SJSA1 (cell line): ENCODE measurements at regions not wholly inside any gene's neighbourhood (a gene's known extent, or its start where the extent isn't known, plus 50 kb on each side); places are given as distances from the start of the nearest gene placed in this dataset.

ENCODE experiments used
- DNase-seq, 2 experiments: peaks; one replicate each; pipeline ENCODE4 v3.0.0-alpha.2; 2015 to 2020; ENCODE audit warnings: low spot score in 2 of 2, low read depth in 1 of 2
- H3K27ac ChIP-seq: fragments of 250-450 bp; sonication (Bioruptor Pico); 2 replicates; pipeline ENCODE4 v1.5.1; 2020; ENCODE audit warnings: mild to moderate bottlenecking, moderate library complexity
- H3K27me3 ChIP-seq: fragments of 250-450 bp; sonication (Bioruptor Pico); replicated peaks from 2 replicates; pipeline ENCODE4 v1.5.1; 2020; ENCODE audit warnings: mild to moderate bottlenecking, moderate library complexity
- H3K36me3 ChIP-seq: fragments of 250-450 bp; sonication (Bioruptor Pico); 2 replicates; pipeline ENCODE4 v1.5.1; 2020; ENCODE audit warnings: mild to moderate bottlenecking
- H3K4me1 ChIP-seq: fragments of 250-450 bp; sonication (Bioruptor Pico); replicated peaks from 2 replicates; pipeline ENCODE4 v1.6.1; 2021; ENCODE audit warnings: mild to moderate bottlenecking
- H3K4me3 ChIP-seq: fragments of 250-450 bp; sonication (Bioruptor Pico); 2 replicates; pipeline ENCODE4 v1.5.1; 2020; ENCODE audit warnings: mild to moderate bottlenecking
- H3K9me3 ChIP-seq: fragments of 250-450 bp; sonication (Bioruptor Pico); replicated peaks from 2 replicates; pipeline ENCODE4 v1.5.1; 2020; ENCODE audit warnings: mild to moderate bottlenecking

- H3K36me3 ChIP-seq: no peaks in the 10 kb centered on the region
- H3K27ac ChIP-seq: no peak overlapping the region
- H3K4me3 ChIP-seq: no peak overlapping the region
- no peaks in the 10 kb centered on the region for H3K4me1 ChIP-seq
- H3K27me3 ChIP-seq: no peaks in the 10 kb centered on the region
- no peaks in the 10 kb centered on the region for H3K9me3 ChIP-seq
- no peak for DNase-seq
Measured at GRCh38 chr2:76393356-76393755, 682.6 kb upstream of the GCFC2 start.

GRCh38 chr2:76391678-76392077, 681.0 kb upstream of the GCFC2 start:
- Histone ChIP-seq H3K27ac (no peak overlapping the region), H3K4me1 (no peaks in the 10 kb centered on the region), H3K4me3 (no peak overlapping the region), H3K27me3 (no peaks in the 10 kb centered on the region), H3K36me3 (no peaks in the 10 kb centered on the region), H3K9me3 (no peaks in the 10 kb centered on the region)
- no peak for DNase-seq

DNA sequence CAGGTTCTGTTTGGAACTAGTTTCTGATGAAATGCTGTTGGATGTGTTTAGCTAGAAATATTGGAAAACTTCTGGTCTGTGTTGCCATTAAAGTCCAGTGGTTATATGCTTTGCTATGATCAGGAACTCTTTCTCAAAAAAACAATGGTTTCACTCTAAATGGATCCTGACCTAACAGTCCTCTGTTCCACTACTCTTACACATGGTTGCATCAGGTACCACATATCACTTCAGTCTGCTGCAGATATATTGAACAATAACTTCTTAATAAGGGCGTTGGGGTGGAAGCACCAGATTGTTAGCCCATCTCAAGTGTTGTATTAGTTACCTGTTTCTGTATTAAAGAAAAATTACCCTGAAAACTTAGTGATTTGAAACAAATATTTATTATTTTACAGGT, 676.6 kb upstream of the GCFC2 start:
- no peaks in the 10 kb centered on the region for H3K9me3 ChIP-seq
- H3K4me1 ChIP-seq: no peaks in the 10 kb centered on the region
- no peak overlapping the region for H3K27ac ChIP-seq

DNA sequence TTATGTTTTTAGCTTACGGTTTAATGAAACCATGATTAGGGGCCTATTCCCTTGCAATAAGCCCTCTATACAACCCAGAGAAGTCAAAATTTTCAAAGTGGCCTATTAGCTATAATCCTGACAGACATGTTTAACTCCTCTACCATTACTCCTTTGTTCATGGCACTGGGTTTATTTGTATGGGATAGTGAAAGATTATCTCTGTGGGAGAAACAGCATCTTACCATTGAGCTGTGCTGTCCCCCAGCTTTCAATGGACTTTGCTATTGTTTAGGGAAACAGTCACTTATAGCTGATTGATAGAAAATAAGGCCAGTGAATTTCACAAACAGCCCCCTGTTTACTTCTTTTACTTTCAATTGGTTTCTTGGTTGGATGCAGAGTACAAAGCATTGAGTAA, 675.2 kb upstream of the GCFC2 start:
- DNase-seq: no peak
- H3K27ac ChIP-seq: no peak overlapping the region
- H3K27me3 ChIP-seq: no peaks in the 10 kb centered on the region
- no peaks in the 10 kb centered on the region for H3K9me3 ChIP-seq
- H3K4me1 ChIP-seq: no peaks in the 10 kb centered on the region
- no peak overlapping the region for H3K4me3 ChIP-seq
- no peaks in the 10 kb centered on the region for H3K36me3 ChIP-seq

More for the DNA sequence above, 676.6 kb upstream of the GCFC2 start:
- DNase-seq: no peak
- Histone ChIP-seq H3K4me3 (no peak overlapping the region), H3K36me3 (no peaks in the 10 kb centered on the region), H3K27me3 (no peaks in the 10 kb centered on the region)

DNA sequence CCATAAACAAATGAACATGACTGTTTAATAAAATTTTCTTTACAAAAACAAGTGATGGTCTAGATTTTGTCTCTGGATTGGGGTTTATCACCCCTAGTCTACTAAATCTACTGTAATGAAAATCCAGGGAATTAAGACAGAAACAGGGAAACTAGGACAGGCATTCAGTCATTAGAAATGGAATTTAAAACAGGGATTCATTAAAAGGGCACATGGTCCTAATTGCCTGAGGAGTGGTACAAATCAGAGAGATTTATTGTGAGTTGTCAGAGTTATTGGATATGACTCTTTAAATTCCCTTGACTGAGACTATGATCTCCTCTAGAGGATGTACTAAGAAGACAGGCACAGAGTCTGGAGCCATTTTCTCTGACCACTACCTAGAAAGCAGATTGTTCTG, 670.9 kb upstream of the GCFC2 start:
- no peaks in the 10 kb centered on the region for H3K4me1 ChIP-seq
- H3K27ac ChIP-seq: no peak overlapping the region
- H3K4me3 ChIP-seq: no peak overlapping the region
- DNase-seq: no peak
- no peaks in the 10 kb centered on the region for H3K36me3 ChIP-seq
- no peaks in the 10 kb centered on the region for H3K9me3 ChIP-seq
- H3K27me3 ChIP-seq: no peaks in the 10 kb centered on the region

DNA sequence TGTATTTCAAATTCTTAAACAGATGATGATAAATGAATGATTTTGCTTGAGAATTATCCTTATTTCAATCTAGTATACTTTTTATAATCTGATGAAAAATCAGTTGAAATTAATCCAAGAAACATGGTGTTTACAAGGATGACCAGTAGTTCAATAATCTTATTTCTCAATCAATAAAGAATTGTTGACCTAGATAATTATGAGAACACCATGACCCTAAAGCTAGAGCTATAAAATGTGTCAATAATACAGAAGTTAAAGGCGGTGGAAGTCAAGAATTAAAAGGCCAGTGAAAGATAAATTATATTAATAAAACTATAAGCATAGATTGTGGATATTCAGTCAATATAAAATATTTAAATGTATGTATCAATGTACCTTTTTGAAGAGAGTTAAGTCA, 667.4 kb upstream of the GCFC2 start:
- H3K27me3 ChIP-seq: no peaks in the 10 kb centered on the region
- no peaks in the 10 kb centered on the region for H3K9me3 ChIP-seq
- no peaks in the 10 kb centered on the region for H3K4me1 ChIP-seq
- DNase-seq: no peak
- H3K4me3 ChIP-seq: no peak overlapping the region
- H3K27ac ChIP-seq: no peak overlapping the region
- H3K36me3 ChIP-seq: no peaks in the 10 kb centered on the region

- no peak overlapping the region for H3K27ac ChIP-seq
- no peaks in the 10 kb centered on the region for H3K36me3 ChIP-seq
- no peaks in the 10 kb centered on the region for H3K9me3 ChIP-seq
- no peak overlapping the region for H3K4me3 ChIP-seq
- H3K4me1 ChIP-seq: no peaks in the 10 kb centered on the region
- DNase-seq: no peak
- H3K27me3 ChIP-seq: no peaks in the 10 kb centered on the region
Measured at GRCh38 chr2:76341439-76341838, 630.7 kb upstream of the GCFC2 start.

DNA sequence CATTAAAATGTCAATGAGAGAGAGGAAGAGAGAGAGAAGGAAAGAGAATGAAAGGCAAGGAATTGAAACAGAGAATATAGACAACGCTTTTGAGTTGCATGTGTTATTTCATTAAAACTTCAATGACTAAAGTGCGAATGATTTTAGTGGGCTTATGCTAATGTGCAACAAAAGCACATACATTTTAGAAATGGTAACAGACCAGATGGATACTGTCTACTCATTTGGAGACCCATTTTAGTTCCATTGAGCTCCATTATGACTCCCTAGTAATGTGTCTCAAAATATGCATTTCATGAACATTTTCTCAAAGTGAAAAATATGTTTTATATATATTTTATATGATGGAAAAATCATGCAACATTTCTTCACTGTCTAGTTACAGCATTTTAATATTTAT, 622.2 kb upstream of the GCFC2 start:
- no peak for DNase-seq
- no peak overlapping the region for H3K27ac ChIP-seq
- H3K4me3 ChIP-seq: no peak overlapping the region
- no peaks in the 10 kb centered on the region for H3K27me3 ChIP-seq
- no peaks in the 10 kb centered on the region for H3K9me3 ChIP-seq
- no peaks in the 10 kb centered on the region for H3K4me1 ChIP-seq
- no peaks in the 10 kb centered on the region for H3K36me3 ChIP-seq

GRCh38 chr2:76330865-76331264, 620.1 kb upstream of the GCFC2 start:
- no peaks in the 10 kb centered on the region for H3K9me3 ChIP-seq
- H3K4me3 ChIP-seq: no peak overlapping the region
- DNase-seq: no peak
- no peaks in the 10 kb centered on the region for H3K4me1 ChIP-seq
- no peaks in the 10 kb centered on the region for H3K27me3 ChIP-seq
- no peaks in the 10 kb centered on the region for H3K36me3 ChIP-seq
- no peak overlapping the region for H3K27ac ChIP-seq

DNA sequence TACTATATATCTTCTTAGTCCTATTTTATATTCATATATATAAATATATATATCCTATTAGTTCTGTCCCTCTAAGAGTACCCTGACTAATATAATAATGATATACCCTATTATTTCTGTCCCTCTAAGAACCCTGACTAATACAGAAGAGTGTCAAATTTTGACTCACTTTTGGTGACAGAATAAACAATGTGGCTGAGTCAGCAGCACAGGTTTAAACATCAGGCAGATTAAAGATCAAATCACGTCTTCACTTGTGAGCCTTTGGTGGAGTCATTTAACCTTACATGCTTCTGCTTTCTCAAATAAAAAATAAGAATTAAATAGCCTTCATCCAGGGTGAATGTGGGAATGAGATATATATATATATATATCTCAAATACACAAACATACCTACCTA, 615.9 kb upstream of the GCFC2 start:
- Histone ChIP-seq H3K4me3 (no peak overlapping the region), H3K27ac (no peak overlapping the region), H3K36me3 (no peaks in the 10 kb centered on the region), H3K4me1 (no peaks in the 10 kb centered on the region), H3K9me3 (no peaks in the 10 kb centered on the region), H3K27me3 (no peaks in the 10 kb centered on the region)
- no peak for DNase-seq

DNA sequence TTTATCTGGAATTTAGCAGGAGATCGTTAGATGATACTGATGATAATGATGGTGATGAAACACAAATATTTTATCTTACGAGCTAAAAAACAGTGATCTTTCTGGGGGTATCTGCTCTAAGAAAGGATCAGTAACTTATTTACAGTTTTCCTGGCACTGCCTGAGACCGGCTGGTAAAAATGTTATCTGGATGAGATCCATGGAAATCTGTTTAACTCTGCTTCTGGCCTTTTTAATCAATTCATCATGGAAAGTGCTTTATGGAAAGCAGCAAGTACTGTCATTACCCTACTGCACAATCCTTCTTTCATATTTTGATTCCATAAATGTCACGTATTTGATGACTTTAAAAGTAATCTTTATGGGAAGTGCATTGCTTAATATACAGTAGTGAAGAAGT, 612.7 kb upstream of the GCFC2 start:
- Histone ChIP-seq H3K4me3 (no peak overlapping the region), H3K27me3 (no peaks in the 10 kb centered on the region), H3K4me1 (no peaks in the 10 kb centered on the region), H3K9me3 (no peaks in the 10 kb centered on the region), H3K27ac (no peak overlapping the region), H3K36me3 (no peaks in the 10 kb centered on the region)
- DNase-seq: no peak

GRCh38 chr2:76320716-76321115, 610.0 kb upstream of the GCFC2 start:
- Histone ChIP-seq H3K27ac (no peak overlapping the region), H3K4me3 (no peak overlapping the region)

DNA sequence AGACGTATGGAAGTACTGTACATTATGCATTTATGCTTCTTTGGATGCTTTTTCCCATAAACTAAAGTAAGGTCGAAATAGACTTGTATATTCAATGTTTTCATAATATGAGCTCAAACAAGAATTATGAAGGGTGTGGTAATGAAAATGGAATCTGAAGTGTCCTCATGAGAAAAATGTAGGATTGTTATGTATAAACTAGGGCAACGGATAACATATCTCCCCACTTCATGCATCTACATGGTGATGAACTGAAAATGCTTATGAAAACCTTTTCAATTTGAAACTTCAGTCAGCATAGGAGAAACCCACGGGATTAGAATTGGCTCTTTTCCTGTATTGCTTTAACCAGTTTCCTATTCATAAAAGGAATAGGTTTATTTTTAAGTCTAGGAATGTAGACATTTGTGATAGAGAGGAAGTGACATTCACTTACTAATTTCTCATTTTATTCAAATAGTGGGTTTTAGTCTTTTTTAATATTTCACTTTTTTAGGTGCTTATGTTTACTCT, 608.2 kb upstream of the GCFC2 start:
- no peaks in the 10 kb centered on the region for H3K4me1 ChIP-seq
- no peak for DNase-seq
- no peaks in the 10 kb centered on the region for H3K9me3 ChIP-seq
- H3K27me3 ChIP-seq: no peaks in the 10 kb centered on the region; the same call in 1 of the 2 replicates
- H3K27ac ChIP-seq: no peak overlapping the region
- no peak overlapping the region for H3K4me3 ChIP-seq
- no peaks in the 10 kb centered on the region for H3K36me3 ChIP-seq

More at GRCh38 chr2:76320716-76321115, 610.0 kb upstream of the GCFC2 start:
- no peaks in the 10 kb centered on the region; the same call in 1 of the 2 replicates for H3K27me3 ChIP-seq
- H3K4me1 ChIP-seq: no peaks in the 10 kb centered on the region
- H3K9me3 ChIP-seq: no peaks in the 10 kb centered on the region
- no peak for DNase-seq
- H3K36me3 ChIP-seq: no peaks in the 10 kb centered on the region

DNA sequence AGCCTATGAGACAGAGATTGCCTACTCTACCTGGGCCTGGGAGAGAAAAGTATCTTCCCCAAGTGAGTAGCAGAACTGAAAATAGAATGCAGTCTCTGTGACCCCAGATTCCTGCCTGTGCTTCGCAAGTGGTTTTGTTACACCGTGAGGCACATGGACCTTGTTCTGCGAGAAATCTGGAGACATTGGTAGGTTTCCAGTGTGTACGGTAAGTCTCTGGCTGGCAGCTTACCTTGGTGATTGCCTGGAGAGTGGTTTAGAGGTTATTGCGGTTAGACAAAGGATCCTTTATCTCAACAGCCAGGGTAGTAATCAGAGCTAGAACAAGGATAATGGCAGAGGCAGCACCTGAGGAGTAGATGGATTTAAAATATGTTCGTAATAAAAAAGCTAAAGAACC, 606.0 kb upstream of the GCFC2 start:
- H3K9me3 ChIP-seq: no peaks in the 10 kb centered on the region
- no peak overlapping the region for H3K27ac ChIP-seq
- H3K27me3 ChIP-seq: no peaks in the 10 kb centered on the region; the same call in 1 of the 2 replicates
- H3K4me3 ChIP-seq: no peak overlapping the region
- no peaks in the 10 kb centered on the region for H3K4me1 ChIP-seq
- no peaks in the 10 kb centered on the region for H3K36me3 ChIP-seq
- no peak for DNase-seq

- Histone ChIP-seq H3K27ac (no peak overlapping the region), H3K9me3 (no peaks in the 10 kb centered on the region), H3K36me3 (no peaks in the 10 kb centered on the region), H3K4me3 (no peak overlapping the region), H3K4me1 (no peaks in the 10 kb centered on the region), H3K27me3 (no peaks in the 10 kb centered on the region; the same call in 1 of the 2 replicates)
- no peak for DNase-seq
Measured at GRCh38 chr2:76314271-76315020, 603.7 kb upstream of the GCFC2 start.
